ENCODE measurements at regions not wholly inside any gene's neighbourhood (a gene's known extent, or its start where the extent isn't known, plus 50 kb on each side); places are given as distances from the start of the nearest gene placed in this dataset.

DNA sequence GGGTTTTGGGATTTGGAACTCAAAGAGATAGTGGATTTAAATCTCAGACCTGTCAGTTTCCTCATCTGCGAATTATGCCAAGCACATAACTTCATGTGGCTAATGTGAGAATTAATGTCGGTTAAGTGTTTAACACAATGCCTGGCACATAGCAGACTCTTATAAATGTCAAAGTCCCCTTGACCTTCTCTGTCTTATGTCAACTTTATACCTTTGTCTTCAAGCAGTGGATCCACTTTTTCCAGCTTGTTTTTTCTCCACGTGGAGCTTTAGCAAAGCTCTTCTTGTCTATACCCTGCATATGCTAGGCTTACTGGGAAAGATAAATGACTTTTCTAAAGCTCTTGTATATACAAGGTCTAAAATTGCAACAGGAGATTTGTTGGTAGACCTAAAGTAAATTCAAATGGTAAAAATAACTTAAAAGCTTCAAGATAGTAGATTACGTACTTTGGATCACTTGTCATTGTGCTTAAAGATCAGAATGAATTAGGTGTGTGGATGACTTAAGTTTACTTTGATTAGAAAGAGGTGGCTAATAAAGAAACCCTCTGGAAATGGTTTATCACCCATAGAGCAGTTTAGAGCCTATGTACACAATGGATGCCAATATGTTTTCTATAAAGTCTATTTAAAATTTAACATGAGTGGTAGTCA is 318.3 kb upstream of the SORL1-AS1 start:
- TF ChIP-seq, protein P1, sequence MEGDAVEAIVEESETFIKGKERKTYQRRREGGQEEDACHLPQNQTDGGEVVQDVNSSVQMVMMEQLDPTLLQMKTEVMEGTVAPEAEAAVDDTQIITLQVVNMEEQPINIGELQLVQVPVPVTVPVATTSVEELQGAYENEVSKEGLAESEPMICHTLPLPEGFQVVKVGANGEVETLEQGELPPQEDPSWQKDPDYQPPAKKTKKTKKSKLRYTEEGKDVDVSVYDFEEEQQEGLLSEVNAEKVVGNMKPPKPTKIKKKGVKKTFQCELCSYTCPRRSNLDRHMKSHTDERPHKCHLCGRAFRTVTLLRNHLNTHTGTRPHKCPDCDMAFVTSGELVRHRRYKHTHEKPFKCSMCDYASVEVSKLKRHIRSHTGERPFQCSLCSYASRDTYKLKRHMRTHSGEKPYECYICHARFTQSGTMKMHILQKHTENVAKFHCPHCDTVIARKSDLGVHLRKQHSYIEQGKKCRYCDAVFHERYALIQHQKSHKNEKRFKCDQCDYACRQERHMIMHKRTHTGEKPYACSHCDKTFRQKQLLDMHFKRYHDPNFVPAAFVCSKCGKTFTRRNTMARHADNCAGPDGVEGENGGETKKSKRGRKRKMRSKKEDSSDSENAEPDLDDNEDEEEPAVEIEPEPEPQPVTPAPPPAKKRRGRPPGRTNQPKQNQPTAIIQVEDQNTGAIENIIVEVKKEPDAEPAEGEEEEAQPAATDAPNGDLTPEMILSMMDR (IDR thresholded peaks at IDR 0.05; ENCODE audit: insufficient read depth, low read length, poor library complexity, severe bottlenecking) = no peak
- no peak for TF ChIP-seq EZH2phosphoT487 (conservative IDR thresholded peaks at IDR 0.05; ENCODE audit: low read length)

Measured in SU-DHL-6 (cell line).